ENCODE measurements at regions not wholly inside any gene's neighbourhood (a gene's known extent, or its start where the extent isn't known, plus 50 kb on each side); places are given as distances from the start of the nearest gene placed in this dataset.
A peak's percentile ranks its signal among the peaks of the same experiment; 100 is the strongest.

DNA sequence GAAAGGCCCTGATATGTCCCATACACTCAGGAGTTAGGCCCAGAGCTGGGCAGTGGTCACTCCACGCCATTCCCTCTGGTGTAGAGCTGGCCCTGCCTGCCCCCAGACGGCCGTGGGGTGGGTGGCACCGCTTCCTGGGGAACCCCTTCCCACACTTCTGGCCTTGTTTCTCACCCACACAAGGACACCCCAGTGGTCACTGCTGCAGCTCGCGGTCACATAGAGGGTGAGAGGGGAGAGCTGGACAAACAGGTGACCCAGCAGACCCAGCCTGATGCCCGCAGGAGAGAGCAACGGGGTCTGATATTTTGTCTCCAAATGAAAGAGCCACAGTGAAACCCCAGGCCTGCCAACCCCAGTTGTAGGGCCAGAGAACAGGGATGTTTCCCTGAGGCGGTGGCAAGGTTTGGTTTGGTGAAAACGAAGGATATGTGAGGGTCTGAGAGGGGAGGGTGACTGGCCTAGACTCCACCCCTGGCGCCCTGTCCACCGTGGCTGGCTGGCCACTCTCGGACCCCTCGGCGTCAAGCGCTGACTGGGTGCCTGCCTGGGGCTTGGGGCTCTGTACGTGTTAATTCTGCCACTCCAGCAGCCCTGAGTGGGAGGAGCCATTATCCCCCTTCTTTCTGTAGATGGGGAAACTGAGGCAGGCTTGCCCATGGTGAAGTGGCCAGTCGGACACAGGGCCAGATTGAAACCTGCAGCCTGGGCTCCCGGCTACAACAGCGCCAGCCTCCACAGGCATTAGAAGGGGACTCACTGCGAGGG, 71.0 kb upstream of the PPARA start:
- no peak for DNase-seq

DNA sequence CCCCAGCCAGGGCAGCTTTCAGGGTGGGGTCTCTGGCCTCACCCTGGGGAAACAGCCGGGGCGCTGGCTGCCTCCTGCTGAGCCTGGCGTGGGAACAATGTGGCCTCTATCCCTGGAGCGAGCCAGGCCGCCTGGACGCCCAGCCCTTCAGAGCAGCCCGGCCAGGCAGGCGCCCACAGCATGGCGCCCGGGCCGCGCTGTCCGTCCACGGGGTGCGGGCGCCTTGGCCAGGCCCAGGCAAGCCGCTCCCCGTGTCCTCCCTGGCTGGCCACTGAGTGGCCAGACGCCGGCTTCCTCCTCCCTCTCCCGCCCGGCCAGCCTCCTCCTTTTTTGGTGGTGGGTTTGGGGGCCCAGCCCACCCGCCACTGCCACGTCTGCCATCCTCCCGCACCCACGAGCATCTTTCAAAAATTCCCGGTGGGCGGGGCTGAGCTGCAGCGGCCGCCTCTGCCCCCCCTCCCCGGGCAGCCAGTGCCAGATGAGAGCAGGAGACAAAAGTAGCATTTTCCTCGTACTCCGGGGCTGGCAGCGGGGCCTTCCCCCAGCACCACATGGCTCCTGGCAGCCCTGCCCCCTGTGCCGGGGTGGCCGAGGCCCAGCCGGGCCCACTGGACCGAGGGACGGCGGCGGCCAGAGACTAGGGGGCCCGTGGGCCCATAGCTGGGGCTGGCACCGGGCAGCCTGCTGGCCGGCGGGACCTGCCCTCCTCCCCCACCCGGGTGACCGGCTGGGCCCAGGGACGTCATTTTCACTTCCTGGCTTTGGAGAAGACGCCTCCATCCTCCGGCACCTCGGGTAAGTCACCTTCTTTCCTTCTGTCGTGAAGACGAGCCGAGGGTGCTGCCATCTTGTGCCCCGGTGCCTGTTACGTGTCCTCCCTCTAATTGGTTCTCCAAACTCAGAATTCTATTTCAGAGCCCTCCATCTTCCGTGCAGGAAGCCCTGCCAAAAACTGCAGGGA, 70.2 kb upstream of the PPARA start:
- peak; percentile 87 for DNase-seq

DNA sequence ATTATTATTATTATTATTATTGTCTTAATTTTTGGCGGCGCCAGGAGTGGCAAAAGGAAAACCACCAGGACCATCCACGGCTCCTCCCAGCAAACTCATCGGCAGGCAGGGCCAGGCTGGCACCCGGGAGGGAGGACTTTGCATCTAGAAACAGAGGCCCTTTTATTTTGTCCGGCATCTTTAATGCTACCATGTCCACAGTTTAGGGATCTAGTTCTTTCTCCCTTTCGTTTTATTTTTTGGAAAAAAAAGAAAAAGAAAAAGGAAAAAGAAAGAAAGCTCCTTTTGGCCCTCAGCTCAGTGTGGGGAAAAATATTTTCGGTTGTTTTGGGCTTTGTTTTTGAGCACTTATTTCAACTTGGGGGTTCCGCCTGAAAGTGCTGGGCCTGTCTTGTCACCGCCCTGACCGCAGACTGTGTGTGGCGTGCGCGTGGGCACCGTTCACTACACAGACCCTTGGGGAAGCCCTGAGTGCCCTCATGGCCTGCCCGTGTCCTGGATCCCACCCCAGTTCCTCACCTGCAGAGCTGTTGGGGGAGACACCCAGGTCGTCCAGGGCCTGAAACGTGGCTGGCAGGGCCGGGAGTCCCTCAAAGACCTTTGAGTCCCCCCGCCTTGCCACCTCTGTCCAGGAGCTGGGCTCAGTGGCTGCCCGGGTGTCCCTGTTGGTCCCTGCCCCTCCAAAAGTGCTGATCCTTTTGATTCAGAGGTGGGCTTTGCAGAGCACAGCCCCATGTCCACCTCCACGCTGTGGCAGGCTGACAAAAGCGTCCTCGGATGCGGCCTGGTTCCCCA, 69.1 kb upstream of the PPARA start:
- DNase-seq: no peak

DNA sequence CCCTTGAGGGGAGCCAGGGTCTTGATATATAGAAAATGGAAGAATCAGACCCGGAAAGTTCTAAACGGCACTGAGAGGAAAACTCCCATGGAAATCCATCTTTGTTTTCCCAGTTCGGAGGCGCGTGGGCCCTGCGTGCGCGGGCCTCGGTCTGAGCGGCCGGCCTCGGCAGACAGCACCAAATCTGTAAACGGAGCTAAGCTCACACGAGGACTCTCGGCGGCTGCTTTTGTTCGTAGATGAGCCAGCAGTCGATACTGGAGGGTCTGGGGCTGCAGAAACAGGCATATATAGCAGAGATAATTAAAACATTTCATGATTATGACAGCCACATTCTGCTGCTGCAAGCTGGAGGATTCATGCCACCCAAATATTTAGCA, 68.5 kb upstream of the PPARA start:
- no peak for DNase-seq

DNA sequence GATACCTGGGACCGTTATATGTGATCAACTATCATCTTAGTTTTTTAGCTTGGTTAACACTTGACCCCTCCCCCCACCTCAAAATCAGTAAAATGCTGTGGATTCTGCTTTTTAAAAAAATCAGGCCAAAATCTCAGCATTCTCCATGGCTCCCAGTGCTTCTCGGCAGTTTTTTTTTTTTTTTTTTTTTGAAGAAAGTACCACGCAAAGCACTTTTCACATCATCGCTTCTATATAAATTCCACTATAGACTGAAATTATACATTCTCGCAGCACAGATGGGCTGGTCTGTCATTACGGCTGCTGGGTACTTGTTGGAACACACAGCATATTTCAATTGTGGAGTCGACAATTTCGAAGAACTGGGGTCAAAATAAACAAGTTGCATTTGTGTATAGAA, 67.7 kb upstream of the PPARA start:
- no peak for DNase-seq

DNA sequence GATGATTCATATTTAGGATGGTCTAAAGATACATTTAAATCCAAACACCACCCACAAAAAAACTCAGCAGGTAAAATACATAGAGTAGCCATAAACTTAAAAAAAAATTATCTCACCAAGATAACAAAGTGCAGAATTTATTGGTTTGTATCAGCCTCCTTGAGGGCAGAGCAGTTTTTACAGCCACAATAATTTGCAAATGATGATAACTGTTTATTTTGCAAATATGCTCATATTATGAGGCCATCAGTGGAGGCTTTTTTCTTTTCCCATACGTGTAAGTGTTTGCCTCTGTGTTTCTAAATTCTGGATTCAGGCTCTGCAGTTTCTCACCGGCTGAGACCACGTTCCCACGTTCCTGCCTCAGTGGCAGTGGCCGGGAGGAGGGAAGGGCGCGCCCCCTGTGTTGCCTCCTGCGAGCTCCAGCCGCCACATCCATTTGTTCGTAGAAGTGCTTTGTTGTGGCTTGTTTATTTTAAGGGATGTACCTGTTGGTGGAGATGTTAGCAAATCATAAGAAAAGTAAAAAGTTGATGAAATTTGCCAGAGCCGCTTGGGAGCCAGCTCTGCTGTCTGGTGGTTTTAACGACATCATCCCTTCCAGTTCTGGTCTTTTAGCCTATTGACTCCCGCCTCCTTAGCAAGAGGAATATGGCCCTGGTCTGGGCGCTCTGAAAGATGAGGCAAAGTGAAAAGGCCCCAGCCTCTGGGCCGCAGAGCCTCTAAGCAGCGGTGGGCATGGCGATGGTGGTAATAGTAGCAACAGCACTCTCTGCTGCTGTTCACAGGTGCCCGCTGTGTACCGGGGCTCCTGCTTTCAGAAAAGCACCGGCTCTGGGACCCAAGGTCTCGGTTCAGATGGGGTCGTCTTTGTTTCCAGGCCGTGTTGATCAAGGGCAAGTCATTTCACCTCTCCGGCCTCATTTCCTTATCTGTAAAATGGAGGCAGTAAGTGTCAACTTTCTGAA, 66.7 kb upstream of the PPARA start:
- DNase-seq: no peak

DNA sequence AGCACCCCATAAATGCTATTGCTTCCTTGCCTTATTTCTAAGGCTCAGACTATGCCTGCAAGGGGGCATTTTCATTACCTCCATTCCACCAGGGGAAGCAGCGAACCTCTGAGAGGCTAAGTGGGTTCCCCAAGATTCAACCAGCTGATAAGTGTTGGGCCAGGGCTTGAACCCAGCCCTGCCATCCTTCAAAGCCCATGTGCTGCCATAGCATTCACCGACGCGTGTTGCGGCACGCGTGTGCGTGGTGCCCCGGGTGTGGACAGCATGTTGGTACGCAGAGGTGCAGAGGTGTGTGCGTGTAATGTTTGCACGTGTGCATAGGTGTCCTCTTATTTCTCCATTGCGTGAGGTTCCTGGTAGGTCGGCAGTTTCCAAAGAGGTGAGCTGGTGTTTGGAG, 66.0 kb upstream of the PPARA start:
- no peak for DNase-seq

DNA sequence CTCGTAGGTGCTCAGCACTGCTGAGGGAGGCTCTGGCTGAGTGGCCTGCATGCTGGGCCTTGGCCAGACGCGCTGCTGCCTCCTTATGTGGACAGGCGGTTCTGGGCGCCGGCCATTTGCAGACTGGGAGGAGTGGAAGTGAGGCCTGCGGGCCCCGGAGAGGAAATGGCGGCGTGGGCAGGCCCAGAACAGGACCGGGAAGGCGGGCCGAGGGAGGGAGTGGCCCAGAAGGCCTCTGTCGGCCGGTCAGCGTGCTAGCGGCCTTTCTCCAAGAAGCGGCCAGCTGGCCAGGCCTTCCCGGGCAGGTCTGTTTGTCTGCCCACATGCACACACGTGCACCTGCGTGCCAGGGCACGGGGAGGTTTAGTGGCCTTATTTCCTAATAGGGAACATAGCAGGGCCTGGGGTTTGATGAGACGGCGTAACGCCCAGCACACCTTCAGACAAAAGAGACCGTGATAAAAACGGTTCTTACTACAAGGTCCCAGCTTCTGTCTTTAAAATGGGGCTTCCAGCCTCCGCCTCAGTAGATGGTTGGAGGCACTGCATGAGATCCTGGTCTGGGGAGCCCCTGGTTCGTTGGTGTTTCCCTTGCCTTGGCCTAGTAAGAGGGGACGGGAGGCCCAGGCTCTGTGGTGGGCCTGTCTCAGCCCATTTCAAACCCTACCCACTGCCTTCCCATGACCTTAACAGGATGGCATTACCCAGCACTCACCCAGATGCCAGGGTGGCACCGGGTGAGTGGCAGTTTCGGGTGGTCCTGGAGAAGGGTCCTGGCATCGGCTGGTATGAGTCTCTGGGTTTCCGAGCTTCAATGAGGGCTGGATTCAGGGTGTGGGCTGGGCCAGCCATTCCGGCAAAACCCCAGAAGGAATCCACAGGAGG, 65.1 kb upstream of the PPARA start:
- DNase-seq: no peak

DNA sequence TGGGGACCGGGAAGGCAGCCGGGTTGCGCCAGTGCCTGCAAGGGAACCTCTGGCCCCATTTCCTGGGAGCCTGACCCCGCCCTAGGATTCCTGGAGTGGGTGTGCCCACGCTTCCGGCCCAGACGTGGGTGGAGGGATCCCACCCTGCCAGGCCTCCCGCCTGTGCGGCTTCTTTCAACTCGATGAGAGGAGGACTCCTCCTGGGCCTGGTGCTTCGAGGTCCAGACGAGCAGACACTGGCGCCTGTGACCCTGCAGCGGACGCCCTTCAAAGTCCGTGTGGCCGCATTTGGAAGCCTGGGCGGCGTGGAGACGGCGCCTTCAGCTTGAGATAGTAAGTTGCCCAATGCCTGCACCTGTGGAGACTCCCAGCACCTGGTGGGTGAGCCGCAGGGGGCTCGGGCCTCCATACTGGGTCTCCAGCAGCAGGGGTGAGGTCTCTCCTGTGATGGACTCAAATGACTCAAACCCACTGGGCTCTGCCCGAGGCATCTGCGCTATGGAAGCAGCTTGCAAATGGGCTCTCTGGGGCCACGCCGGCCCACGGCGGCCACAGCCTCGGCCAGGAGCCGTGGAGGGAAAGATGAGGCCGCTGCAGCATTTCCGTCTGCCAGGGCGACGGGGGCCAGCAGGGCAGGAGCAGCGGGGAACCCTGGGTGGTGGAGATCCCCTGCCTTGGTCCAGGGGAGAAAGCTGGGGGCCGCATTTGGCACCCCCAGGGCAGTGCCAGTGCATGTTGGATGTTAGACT, 64.3 kb upstream of the PPARA start:
- no peak for DNase-seq

DNA sequence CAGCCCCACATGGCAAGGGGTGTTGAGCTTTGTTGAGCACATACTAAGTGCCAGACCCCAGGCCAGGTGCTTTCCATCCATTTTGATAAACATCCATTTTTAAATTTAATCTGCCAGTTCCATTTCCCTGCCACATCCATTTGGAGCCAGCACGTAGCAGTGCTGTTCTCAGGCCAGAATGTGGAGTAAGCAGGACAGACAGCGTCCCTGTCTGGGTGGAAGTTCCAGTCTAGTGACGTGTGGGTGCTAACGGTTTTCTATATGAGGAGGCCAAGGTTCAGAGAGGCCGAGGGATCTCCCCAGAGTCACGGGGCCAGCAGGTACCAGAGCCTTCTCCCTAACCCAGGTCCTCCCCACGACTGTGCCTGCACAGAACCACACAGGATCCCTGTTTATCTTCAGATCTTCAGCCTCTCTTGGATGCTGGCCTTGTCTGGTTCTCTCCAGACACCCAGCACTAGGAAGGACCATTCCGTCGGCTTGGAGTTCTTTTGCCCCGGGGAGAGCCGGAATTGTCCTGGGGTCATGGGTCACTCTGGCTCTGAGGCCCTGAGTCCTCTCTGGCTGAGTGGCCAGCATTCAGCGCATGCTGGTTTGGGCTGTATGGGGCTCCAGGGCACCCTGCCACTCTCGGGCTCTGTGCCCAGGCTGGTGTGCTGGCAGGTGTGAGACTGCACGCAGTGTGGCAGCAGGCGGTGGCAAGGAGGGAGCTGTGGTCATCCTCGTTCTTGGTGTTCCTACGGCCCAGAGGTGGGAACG, 63.6 kb upstream of the PPARA start:
- no peak for DNase-seq

DNA sequence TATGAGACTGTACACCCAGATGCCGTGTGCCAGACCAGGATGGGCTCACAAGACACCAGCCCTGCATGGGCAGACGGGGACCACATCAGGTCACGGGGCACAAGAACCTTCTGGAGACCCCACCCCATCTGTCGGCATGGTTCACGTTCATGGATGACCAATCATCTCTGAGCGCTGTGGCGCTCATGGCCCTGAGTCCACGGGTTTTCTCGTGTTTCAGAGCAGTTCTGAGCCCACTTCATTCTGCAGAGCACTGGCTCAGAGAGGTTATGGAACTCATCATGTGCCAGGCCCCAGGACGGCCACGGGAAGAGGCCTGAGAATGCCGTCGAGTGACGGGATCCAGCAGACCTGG, 63.0 kb upstream of the PPARA start:
- DNase-seq: no peak

DNA sequence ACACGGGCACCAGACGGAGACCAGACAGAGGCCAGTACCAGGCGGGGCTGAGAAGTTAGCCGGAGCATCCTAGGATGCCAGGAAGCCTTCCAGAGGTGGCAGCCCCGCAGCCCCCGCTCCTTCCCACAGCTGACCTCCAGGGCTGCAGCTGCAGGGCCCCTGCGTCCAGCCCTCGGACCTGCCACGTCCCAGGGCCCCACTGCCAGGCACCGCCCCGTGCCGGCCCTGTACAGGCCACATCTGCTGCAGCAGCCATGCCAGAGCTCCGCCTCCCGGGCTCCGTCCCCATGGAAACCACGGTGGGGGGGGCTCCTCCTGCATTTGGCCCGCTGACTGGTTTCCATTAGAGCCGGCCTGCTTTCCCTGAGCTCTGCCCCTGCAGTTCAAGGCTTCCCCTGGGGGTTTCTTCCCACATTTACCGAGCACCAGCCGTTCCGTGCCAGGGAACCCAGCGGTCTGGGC, 62.5 kb upstream of the PPARA start:
- peak; percentile 23 for DNase-seq

DNA sequence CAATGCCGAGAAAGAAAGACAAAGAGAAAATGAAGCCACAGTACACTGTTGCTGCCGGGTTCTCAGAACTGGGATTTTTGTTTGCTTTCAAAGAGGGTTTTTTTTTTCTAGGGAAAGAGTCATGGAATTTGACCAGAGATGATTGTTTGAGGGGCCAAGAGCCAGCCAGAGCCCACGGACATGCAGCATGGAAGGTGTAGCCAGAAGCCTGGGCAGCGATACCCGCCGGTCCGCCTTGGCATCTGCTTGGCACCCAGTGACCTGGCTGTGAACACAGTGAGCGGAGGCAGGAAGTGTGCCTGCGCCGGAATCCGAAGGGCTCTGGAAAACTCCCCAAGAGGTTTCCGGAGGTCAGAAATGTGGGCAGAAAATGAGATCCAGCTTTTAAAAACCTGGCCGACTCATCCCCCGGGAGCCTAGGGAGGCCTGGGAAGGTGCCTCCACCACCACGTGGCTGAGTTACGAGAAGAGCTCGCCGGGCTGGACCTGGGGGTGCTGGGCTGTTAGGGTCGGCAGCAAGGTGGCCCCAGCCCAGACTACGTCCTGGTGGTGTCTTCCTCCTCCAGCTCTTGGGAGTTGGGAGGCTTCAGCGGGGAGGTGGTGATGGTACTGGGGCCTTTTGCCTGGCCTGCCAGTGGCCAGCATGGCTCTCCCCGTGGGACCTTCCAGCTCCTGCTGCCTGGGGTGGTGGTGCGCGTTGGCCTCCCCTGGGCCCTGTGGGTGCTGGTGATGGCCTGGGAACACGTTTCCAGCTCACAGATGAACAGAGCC, 61.6 kb upstream of the PPARA start:
- DNase-seq: peak; percentile 58

DNA sequence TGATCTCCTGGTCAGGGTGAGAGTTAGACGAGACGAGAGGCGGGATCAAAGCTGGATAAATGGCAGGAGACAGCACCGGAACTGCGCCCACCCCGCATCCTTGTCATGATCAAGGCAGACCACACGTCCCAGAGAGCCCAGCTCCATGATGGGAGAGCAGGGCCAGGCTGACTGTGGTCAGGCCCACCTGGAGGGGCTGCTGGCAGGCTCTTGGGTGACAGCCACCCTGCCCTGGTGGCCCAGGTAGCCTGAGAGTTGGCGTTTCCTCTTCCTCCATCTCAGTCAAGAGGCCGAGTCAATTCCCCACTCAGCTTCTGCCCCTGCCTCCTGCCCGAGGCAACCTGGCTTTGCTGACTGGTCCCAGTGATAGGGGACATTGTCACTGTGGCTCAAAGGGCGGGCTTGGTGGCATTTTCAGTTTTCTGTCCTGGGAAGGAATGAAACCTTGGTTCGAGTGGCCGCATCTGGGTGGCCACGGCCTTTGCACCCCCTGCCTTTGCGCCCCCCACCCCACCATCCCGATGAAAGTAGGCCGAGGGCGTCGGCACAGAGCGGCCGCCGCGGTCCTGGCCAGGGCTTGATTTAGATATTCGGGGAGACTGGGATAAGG, 60.8 kb upstream of the PPARA start:
- no peak for DNase-seq

DNA sequence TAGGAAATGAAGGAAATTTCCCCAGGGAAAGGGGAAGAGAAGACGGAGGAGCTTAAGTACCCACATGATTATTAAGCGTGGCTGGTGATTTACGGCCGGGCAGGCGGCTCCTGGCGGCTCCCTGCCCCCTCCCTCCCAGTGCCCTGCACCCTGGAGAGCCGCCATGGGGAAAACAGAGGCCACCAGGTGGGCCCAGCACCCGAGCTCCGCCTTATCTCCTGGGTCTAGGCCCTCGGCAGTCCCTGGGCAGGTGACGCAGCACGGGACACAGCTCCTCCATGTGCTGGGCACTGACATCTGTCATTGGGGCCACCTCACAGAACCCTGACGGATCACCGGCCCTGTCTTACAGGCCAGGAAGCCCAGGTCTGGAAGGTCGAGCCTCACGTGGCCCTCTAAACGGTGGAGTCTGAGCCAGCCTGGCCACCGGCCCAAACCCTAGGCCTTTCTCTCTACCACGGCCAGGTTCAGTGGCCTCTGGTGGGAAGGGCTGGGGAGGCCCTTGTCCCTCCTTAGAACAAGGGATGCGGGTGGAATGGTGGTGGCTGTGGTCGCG, 60.2 kb upstream of the PPARA start:
- no peak for DNase-seq

DNA sequence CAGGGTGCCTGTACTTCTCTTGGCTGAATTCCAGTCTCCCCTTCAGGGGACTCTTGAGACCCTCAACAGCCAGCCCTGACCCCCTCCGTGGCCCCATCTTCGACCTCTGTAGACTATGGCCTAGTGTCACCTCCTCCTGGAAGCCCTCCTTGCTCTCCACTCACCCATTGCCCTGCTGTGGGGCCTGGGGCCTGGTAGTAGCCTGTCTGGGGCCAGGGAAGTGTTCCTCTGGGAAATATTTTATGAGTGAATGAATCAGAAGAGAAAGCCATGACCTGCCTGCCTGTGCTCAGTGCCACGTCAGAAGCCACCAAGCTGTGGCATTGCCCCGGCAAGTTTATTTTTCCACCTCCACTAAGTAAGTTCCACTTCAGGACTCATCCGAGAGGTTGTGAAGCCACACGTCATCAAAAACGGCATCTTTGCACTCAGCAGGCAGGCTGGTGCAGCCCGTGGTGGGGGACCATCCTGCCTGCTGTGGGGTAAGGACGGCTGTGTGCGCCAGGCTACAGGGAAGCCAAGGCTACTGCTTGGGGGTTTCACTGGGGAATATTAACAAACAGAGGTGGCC, 59.6 kb upstream of the PPARA start:
- DNase-seq: no peak

DNA sequence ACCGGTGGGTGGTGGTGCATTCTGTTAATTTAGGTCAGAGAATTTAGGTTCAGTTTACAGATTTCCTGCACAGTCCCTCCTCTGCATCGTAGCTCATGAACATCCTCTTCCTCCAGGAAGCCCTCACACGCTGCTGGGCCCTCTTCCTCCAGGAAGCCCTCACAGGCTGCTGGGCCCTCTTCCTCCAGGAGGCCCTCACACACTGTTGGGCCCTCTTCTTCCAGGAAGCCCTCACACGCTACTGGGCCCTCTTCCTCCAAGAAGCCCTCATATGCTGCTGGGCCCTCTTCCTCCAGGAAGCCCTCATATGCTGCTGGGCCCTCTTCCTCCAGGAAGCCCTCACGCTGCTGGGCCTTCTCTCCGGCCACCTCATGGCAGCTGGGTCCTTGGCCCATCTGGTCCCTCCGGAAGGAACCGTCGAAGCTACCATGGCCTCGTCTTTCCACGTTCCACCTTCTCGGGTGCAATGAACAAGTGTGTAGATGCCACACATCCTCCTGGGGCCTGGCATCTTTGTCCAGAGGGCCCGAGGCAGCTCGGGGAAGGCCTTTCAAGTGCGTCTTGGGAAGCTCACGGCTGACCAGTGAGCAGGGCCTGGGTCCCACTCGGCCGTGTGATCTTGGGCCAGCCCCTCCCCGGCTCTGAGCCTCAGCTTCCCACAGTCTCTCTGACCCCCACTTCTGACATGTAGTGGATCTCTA, 58.9 kb upstream of the PPARA start:
- DNase-seq: no peak

All from kidney glomerular epithelial cell (primary cell).